Esophagus muscularis mucosa (tissue), 4 donors: ENCODE measurements at regions not wholly inside any gene's neighbourhood (a gene's known extent, or its start where the extent isn't known, plus 50 kb on each side); places are given as distances from the start of the nearest gene placed in this dataset.
"Not testable (repeated sequence)": the region's sequence is repeated elsewhere in the genome, so short reads cannot be mapped to it uniquely, and the experiment has no call there.

Experiments
- DNase-seq: peaks from one replicate; pipeline ENCODE4 v3.0.0-alpha.2; 2017; ENCODE audit errors: extremely low spot score
- H3K27ac ChIP-seq, 4 donors: fragments of 200-600 bp; sonication (generic); replicated peaks in 1 of 4; 1 replicate in 3 of 4; 2 replicates in 1 of 4; pipeline ENCODE4 v1.5.1; 2016 to 2019; ENCODE audit warnings: mild to moderate bottlenecking in 1 of 4
- H3K27me3 ChIP-seq, 4 donors: fragments of 200-600 bp; sonication (generic); one replicate each; pipeline versions ENCODE4 v1.5.1 to v1.6.0; 2016 to 2019
- H3K36me3 ChIP-seq, 4 donors: fragments of 200-600 bp; sonication (generic); one replicate each; pipeline ENCODE4 v1.5.1; 2016 to 2019
- H3K4me1 ChIP-seq, 4 donors: fragments of 200-600 bp; sonication (generic); one replicate each; pipeline ENCODE4 v1.5.1; 2016 to 2019
- H3K4me3 ChIP-seq, 4 donors: fragments of 200-600 bp; sonication (generic); 1 replicate in 2 of 4; 2 replicates in 2 of 4; pipeline ENCODE4 v1.5.1; 2016 to 2019; ENCODE audit warnings: mild to moderate bottlenecking in 4 of 4, moderate library complexity in 1 of 4
- H3K9me3 ChIP-seq, 4 donors: fragments of 200-600 bp; sonication (generic); 1 replicate in 3 of 4; 2 replicates in 1 of 4; pipeline ENCODE4 v1.5.1; 2016 to 2019
- CTCF ChIP-seq, 3 experiments: fragments of 200-600 bp in 2 of 3; fragments of 450-650 bp in 1 of 3; sonication (generic) in 2 of 3; IDR thresholded peaks; one replicate each; pipeline ENCODE4 v1.5.1; 2017 to 2019; ENCODE audit warnings: antibody characterized with exemption in 3 of 3, mild to moderate bottlenecking in 2 of 3, moderate library complexity in 1 of 3
- EP300 ChIP-seq: sonication (generic); formaldehyde crosslinking; IDR thresholded peaks from one replicate; pipeline ENCODE4 v1.6.1; 2017; ENCODE audit warnings: antibody characterized with exemption
- POLR2A ChIP-seq: fragments of 450-650 bp; IDR thresholded peaks from one replicate; pipeline ENCODE4 v1.6.1; 2017; ENCODE audit warnings: antibody characterized with exemption, moderate library complexity, mild to moderate bottlenecking, low read depth
- POLR2AphosphoS5 ChIP-seq, 2 donors: sonication (generic); formaldehyde crosslinking; IDR thresholded peaks; one replicate each; pipeline ENCODE4 v1.6.1; 2017; ENCODE audit warnings: antibody characterized with exemption in 2 of 2
- WGBS: methylation state at CpG from one replicate; pipeline ENCODE4 v1.1.5; 2018; 5-methylcytosine and 5-hydroxymethylcytosine counted together
- intact Hi-C: fragments of 100-400 bp; cut with DNase I; formaldehyde crosslinking; loops from one replicate; pipeline ENCODE4 v1.15.1; 2023

- Histone ChIP-seq H3K36me3 (no peaks in the 10 kb centered on the region), H3K4me1 (no peaks in the 10 kb centered on the region), H3K4me3 (no peak overlapping the region), H3K27me3 (no peaks in the 10 kb centered on the region), H3K27ac (no peak overlapping the region), H3K9me3 (no peaks in the 10 kb centered on the region)
- intact Hi-C loops, result no loop called here
- 71% methylated on average over 1 of the region's 1 CpG for WGBS
- TF ChIP-seq POLR2A (no peak), POLR2AphosphoS5 (IDR thresholded peaks at IDR 0.05) (no peak), CTCF (IDR thresholded peaks at IDR 0.05) (no peak), EP300 (no peak)
- DNase-seq, result no peak
Observed at GRCh38 chr14:28307506-28307905, 459.1 kb upstream of the FOXG1 start.

- no peak for TF ChIP-seq POLR2AphosphoS5 (IDR thresholded peaks at IDR 0.05)
- TF ChIP-seq CTCF (IDR thresholded peaks at IDR 0.05), result no peak
- TF ChIP-seq POLR2A, result no peak
- intact Hi-C loops, result no loop called here
- no peaks in the 10 kb centered on the region for H3K9me3 ChIP-seq
- H3K27me3 ChIP-seq, result no peaks in the 10 kb centered on the region
- H3K4me3 ChIP-seq, result no peak overlapping the region
- H3K27ac ChIP-seq, result no peak overlapping the region
- no peaks in the 10 kb centered on the region for H3K36me3 ChIP-seq
- no peak for DNase-seq
- no peaks in the 10 kb centered on the region for H3K4me1 ChIP-seq
- 24% methylated on average over 2 of the region's 2 CpGs for WGBS
Observed at GRCh38 chr14:28308734-28309133, 457.9 kb upstream of the FOXG1 start.

GRCh38 chr14:28317890-28318675 lies 448.5 kb upstream of the FOXG1 start:
- H3K36me3 ChIP-seq, H3K9me3 ChIP-seq, DNase-seq, H3K27ac ChIP-seq, H3K27me3 ChIP-seq, H3K4me3 ChIP-seq, intact Hi-C loops, H3K4me1 ChIP-seq: not testable (repeated sequence)
- 92% methylated on average over 30 of the region's 32 CpGs for WGBS

- H3K27me3 ChIP-seq, result no peaks in the 10 kb centered on the region
- intact Hi-C loops, result no loop called here
- TF ChIP-seq EP300 (no peak), CTCF (IDR thresholded peaks at IDR 0.05) (no peak), POLR2AphosphoS5 (IDR thresholded peaks at IDR 0.05) (no peak), POLR2A (no peak)
- no peak overlapping the region for H3K27ac ChIP-seq
- H3K4me3 ChIP-seq, result no peak overlapping the region
- H3K4me1 ChIP-seq, result no peaks in the 10 kb centered on the region
- H3K36me3 ChIP-seq, result no peaks in the 10 kb centered on the region
- H3K9me3 ChIP-seq, result no peaks in the 10 kb centered on the region
- 27% methylated on average over 3 of the region's 3 CpGs for WGBS
- DNase-seq, result no peak
Observed at GRCh38 chr14:28321475-28322244, 444.9 kb upstream of the FOXG1 start.

- H3K27ac ChIP-seq, result no peak overlapping the region
- no peaks in the 10 kb centered on the region for H3K9me3 ChIP-seq
- no peak for TF ChIP-seq POLR2A
- no peak for TF ChIP-seq CTCF (IDR thresholded peaks at IDR 0.05)
- TF ChIP-seq EP300, result no peak
- TF ChIP-seq POLR2AphosphoS5 (IDR thresholded peaks at IDR 0.05), result no peak
- 80% methylated on average over 4 of the region's 4 CpGs for WGBS
- H3K36me3 ChIP-seq, result no peaks in the 10 kb centered on the region
- no peaks in the 10 kb centered on the region for H3K27me3 ChIP-seq
- no peak for DNase-seq
- H3K4me3 ChIP-seq, result no peak overlapping the region
- intact Hi-C loops, result no loop called here
- H3K4me1 ChIP-seq, result no peaks in the 10 kb centered on the region
Observed at GRCh38 chr14:28323366-28323765, 443.2 kb upstream of the FOXG1 start.
